ENCODE measurements at regions not wholly inside any gene's neighbourhood (a gene's known extent, or its start where the extent isn't known, plus 50 kb on each side); places are given as distances from the start of the nearest gene placed in this dataset.

DNA sequence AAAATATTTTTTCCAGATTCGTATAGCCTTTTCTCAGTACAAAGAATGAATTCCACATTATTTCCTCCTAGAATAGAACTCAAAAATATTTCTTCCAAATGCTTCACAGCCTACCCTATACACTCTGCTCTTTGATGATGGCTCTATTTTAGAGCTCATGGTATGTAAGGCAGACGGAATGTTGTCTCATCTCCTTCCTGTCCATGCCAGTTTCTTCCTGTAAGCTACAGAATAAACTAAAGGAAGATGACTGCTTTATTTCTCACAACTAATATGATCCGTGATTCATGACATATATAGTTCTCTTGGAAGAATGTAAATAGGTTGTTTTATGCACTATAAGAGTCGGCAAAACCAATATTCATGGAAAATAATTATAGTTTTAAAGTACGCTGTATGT is 723.1 kb downstream of the CDH11 start:
- no peak for DNase-seq

DNA sequence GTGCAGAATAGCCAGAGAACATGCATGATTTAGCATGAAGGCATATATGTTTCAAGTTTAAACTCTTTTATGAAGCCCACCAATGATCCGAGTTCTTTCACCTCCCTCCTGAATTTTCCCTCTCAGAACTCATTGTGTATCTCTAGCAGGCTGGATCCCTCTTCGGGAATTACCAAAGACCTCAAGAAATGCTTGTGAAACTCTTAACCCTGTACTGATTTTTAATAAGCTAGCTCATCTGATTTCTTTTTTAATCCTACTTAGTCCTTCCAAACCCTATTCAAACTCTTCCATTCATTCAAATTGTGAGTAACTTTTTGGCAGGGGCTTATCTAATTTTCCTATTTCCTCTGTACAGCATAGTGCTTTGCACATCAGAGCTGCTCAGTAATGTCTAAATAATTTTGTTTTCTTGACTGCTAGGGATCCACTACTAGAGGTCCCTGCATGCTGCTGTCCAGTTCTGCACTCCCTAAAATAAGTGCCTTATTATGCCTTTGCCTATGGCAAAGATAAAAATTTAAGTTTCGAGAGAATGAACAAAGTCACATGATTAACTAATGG is 723.8 kb downstream of the CDH11 start:
- no peak for DNase-seq

DNA sequence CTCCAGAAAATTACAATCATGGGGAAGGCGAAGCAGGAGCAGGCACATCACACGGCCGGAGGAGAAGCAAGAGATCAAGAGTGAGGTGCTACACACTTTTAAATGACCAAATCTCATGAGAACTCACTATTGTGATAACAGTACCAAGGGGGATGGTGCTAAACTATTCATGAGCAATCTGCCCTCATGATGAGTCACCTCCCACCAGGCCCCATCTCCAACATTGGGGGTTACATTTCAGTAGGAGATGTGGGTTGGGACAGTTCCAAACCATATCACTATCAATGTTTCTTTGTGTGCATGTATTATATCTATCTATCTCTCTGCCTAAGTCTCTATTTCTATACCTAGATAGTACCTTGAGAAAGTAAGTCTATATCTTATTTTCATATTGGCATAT is 724.8 kb downstream of the CDH11 start:
- no peak for DNase-seq

DNA sequence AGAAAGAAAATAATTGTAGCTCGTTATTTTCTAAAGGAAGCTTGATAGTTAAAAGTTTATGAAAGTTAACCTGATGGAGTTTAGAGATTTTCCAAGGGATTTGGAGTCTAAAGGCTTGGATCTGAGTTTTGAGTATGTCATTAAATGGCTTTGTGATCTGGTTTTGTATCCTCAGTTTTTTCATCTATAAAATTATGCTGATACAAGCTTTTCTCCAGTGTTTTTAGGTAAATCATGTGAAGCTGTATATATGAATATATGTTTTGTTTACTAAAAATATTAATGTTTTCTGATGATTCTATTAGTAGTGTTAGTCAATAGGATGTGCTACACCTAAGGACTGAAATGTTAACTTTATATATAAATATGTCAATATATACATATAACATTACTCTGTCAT is 727.8 kb downstream of the CDH11 start:
- no peak for DNase-seq

DNA sequence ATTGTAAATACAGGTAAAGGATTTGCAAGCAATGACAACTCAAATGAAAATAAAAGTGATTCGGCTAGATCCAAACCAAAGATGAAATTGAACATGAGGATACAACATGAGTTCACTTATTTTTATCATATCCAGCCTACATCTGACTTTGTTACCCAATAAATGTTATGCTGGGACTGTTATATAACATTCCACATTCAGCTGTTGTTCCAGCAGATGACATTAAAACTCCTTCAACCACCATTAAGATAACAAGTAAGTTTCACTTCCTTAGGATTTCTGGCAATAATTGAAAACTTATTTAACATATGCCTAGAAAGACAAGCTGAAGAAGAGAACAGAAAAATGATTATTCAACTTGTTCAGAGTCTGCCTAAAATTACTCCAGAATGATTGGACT is 729.4 kb downstream of the CDH11 start:
- DNase-seq = no peak

DNA sequence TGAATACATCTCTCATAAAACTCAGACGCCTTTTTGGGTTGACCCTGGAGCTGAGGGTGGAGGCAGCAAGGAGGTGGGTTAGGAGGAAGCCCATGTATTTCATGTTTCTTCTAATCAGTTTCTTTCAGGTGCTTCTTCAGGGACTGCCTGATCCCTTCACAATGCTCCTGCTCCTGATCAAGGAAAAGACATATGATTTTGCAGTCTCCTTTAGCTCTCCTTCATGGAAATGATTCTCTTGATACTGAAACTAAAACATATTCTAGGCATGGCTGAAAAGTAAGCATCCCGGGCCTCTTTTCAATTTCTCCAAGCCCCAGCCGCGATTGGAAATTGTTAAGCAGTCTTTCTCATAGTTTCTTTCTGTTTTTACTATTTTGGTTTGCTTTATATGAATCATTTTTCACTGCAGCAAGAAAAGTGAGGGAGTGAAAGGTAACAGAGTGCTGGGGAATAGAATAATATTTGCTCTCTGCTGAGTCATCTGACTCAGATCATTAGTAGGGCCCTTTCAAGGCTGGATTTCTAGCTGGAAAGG is 730.7 kb downstream of the CDH11 start:
- no peak for DNase-seq

DNA sequence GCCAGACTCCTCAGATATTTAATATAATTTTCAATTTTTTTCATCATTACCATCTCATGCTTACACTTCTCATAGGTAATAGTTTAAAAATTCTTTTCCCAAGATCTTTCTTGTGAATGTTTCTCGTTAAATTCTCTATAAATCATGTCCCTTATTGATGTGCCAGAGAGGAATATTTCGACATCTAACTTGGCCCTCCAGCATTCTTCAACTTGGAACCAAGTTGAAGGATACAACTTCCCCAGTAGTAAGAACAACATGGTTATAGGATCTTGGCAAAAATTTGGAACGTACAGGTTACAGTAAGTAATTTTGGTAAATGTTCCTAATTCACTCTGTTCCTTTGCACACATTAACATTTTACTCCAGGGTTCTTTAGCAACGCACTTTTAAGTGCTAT is 731.8 kb downstream of the CDH11 start:
- DNase-seq = no peak

DNA sequence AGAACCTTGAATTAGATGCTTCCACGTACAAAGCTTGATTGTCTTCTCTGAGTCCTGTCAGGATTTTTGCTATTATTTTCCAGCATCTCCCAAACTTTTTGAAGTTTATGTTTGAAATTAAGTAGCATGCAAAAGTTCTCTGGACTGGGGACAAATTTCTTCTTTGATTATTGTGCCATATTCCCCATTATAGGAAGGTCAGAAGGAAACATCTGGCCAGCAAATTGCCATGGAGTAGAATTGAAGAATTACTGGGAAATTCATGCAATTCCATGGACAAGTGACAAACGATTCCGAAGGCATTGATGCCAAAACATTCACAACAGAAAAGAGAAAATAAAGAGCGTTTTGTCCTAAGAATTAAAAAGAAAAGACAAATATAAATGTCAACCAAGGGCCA is 737.2 kb downstream of the CDH11 start:
- no peak for DNase-seq

DNA sequence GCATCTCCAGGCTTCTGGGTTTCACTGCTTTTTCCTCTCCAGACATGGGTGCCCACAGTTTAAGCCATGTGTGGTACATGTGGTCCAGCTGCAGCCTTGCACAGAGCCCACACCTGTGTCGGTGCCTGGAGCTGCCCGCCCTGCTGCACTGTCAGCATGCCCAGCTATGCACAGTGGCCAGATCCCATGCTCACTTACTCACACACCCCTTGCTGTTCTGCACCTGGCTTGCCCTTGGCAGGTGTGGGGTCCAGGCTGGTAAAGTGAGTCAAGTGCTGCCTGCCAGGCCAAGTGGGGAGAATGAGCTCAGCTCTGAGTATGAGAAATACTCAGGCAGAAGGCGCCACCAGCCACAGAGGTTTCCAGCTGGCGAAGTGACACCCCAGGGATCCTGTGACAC is 739.9 kb downstream of the CDH11 start:
- no peak for DNase-seq

DNA sequence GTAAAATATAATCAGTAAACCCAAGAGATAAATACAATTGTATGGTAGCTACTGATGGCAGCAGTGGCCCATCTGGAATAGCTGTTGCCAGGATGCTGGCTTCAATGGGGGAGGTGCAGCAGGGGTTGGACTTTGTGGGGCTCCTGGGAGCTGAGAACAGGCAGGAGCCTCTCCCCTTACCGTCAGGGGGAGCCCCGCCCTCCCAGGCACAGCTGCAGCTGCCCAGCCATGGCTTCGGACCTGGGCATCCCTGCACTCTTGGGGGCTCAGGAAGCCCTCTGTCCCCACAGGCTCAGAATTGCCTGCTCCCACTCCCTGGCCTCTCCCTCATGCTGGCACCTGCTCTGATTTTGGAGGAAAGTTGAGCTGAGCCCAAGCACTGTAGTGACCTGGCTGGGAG is 741.1 kb downstream of the CDH11 start:
- DNase-seq = no peak

DNA sequence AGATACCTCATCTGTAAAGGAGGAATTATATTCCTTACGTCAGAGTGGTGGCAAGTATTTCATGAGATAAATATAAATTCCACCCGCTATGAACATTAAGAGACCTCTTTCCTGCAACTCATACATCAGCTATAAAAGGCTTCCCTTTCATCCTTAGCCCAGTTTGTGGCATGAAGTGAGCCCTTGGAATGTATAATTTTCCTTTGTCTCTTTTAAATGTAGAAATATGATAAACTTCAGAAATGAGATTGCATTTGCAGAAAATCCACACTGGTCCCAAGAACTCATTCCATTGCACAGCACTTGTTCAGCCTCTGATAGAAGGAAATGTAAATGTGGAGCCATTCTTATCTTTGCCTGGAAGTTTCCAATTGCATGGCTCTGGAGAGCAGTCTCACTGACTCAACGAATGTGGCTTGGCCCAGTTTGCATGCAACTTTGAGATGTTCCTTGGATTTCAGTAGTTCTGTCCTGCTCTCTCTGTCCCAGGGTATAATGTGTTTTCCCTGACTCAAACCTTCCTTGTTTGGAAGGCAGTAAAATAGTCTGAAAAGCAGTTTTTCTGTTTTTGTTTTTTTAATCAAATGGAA is 746.4 kb downstream of the CDH11 start:
- no peak for DNase-seq

DNA sequence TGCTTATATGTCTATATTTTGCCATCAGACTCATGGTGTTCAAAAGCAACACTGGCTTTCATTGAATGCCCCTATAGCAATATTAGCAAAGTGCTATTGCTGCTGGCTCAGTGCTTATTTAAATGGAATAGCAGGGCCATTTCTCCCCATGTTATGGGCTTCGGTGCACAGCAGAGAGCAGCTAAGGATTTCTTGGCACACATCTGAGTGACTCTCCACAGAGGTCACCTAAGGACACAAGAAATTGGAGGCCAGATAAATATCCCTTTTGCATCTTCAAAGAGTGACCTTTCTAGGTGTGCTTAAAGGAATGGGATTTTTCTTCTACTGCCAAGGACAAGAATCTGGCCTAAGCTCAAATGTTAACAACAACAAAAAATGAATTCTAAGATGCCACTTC is 751.8 kb downstream of the CDH11 start:
- no peak for DNase-seq

DNA sequence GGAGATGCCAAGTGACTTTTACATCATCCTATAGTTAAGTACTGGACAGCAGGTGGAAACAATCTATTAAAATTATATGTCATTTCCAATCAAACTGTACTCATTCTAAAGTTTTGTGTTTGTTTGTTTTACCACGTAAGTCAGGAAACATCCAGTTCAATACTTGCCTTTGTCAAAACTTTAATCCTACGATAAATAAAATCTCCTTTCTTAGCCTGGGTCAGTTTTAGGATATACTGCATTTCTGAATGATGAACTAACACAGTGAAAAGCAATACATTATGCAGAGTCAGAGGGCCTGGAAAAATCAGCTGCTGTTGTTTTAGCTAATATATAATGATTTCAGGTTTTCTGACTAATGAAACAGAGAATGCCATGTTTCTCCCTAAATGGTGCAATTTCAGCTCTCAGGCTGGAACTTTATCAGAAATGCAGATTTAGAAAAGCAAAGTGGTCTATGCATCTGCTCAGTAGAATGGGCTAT is 756.4 kb downstream of the CDH11 start:
- DNase-seq = no peak

DNA sequence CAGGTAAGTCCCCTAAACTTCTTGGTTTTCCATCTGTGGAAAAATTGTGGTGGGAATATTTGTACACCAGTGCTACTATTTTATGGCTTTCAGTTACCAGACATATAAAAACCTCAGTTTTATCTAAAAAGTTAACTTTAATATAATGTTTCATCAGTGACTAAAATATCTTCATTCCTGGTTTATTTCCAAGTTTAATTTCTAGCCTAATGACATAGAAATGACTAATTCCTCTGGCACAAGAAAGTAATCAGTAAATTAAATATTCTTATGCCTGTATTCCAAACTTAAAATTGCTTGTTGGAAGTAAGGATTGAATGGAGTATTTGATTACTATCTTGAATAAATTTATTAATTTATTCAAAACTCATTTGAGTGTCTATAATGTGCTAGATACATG is 757.0 kb downstream of the CDH11 start:
- no peak for DNase-seq

DNA sequence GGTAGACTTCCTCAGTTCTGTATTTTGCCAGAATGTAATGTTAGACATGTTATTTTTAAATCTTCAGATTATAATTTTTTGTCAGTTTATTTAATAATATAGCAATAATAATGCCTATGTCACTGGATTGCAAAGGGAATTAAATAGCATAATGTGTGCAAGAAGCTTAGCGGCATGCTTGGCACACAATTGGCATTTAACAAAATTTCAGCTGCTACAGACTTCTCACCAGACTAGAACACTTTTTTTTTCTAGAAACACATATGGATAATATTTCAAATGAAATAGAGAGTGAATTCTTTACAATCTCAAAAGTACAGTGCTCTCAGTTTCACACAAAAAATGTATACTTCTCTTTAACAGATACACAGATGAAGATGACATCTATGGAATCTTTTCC is 757.4 kb downstream of the CDH11 start:
- no peak for DNase-seq

DNA sequence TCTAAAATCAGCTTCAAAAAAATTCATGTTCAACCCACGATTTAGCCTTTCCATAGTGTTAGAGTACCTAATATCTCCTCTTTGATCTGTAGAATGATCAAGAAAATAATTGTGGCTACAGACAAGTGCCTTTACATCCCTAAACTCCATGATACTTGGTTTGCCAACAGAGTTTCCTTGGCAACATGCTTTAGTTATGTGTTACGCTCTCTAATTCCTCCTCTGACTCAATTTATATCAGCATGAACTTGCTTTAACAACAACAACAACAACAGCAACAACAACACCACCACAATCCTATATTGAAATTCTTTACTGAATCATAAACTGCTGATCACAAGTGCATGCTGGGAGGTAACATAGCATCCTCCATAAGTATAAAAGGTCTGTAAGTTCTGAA is 757.8 kb downstream of the CDH11 start:
- DNase-seq = no peak

DNA sequence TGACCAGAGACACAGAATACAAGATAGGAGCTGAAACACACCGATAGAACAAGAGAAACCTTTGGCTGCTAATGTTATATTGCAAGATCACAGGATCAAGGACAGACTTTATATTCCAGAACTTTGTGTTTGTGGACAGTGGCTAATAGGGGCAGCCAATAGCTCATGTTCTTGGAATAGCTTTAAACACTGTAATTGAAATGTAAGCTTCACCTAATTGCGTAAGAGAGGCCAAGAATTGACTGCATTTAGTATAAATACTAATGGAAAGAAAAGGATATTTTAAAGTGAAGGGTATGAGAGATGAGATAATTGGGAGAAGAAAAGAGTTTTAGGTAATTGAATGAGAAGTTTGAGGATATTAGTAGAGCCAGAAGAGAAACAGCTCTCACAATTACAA is 758.8 kb downstream of the CDH11 start:
- DNase-seq = no peak

DNA sequence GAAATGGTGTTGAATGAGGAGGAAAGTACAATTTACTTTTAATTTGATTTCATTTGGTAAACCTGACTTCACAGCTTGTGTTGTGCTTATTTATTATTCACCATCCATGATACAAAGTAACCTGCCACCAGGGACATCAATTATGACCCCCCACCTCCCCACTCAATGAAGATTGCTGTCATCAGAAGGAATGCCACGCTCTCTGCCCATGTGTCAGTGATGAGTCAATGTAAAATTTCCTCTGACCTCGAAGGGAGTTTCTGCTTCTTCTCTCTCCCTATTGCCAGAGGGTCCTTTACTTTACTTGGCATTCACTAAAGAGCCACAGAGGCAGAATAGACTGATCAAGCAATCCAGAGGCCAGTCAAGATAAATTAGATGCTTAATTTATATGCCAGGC is 759.7 kb downstream of the CDH11 start:
- DNase-seq = no peak

DNA sequence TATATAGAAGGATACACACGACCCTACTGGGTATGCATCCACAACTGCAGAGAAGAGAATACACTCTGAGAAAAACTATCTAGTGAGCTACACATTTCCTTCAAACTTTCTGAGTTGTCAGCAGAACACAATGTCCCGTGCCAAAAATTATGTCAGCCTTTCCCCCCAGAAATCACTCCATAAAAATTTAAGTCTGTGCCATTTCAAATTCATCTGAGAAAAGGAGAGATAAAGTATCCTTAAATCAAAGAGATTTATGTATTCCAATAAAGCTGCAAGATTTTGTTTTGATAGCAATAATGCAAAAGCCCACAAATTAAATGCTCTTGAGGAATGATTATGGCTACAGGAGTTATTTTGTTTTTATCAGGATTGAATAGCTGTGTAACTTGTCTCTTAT is 760.1 kb downstream of the CDH11 start:
- DNase-seq = no peak

DNA sequence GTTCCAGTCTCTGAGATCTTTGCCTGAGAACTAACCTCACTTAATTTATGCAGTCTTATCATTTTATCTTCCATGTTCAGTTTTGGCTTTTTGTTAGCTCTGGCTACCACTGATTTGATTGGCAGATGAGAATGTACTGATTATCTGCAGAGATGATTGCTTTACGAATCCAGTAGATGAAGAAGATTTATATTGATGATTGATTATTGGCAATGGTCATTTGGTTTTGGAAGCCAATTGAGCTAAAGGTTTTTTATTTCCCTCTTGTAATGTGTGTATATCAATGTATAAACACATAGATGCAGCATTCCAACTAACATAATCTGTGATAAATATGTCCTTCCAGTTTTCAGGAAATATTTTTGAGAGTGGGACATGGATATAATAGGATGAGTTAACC is 763.6 kb downstream of the CDH11 start:
- DNase-seq = no peak

DNA sequence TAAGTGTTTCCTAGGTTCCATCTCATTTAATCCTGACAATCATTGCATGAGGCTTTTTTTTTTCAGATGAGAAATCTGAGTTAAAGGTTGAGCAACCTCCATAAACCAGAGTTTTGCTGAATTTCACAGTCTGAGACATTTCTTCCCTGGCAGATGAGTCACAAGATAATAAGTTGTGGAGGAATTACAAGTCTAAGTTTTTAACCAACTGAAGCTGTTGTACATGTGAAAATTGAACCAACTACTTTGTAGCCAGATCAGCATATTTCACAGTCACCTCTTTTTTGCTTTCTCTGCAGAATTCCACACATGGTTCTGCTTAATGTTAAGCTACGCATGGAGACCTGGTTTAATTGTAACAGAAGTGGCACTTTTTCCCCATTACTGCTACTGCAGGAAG is 765.6 kb downstream of the CDH11 start:
- DNase-seq = no peak

DNA sequence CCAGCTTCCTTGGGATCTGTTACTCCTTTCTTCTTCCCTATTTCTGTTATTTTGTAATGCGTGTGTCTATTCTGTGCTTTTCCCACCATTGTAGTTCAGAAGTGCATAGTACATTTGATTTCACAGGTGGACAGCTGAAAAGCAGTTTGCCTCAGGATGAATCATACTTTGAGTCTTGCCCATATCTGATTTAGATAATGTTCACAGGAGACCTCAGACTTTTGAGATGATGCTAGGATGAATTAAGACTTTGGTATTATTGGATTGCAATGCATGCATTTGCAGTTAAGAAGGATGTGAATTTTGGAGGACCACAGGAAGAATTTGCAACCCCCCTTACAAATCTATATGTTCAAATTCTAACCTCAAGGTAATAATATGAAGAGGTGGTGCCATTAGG is 769.6 kb downstream of the CDH11 start:
- no peak for DNase-seq

DNA sequence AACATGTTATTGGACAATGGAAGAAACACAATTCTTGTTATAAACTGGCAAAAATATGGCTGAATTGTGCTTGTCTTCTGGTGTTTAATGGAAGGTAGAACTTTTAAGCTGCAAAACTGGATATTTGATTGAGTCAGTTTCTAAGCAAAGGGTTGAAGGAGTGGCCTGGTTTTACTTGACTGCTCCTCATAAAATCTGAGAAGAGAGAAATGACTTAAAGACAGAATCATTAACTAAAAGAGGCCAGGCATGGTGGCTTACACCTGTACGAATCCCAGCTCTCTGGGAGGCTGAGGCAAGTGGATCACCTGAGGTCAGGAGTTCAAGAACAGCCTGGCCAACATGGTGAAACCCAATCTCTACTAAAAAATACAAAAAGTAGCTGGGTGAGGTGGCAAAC is 770.7 kb downstream of the CDH11 start:
- no peak for DNase-seq

DNA sequence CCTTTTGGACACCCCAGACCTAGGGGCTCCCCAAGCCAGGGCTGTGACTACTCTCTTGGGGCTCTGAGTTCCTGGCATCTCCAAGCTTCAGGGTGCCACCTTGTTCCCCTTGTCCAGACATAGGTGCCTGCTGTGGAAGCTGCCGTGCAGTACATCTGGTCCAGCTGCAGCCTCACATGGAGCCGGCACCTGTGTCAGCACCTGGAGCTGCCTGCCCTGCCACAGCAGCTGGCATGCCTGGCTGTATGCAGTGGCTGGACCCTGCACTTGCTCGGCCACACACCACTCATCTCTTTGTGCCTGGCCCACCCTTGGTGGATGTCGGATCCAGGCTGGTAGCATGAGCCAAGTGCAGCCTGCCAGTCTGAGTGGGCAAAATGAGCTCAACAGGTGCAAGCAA is 775.8 kb downstream of the CDH11 start:
- DNase-seq = no peak

DNA sequence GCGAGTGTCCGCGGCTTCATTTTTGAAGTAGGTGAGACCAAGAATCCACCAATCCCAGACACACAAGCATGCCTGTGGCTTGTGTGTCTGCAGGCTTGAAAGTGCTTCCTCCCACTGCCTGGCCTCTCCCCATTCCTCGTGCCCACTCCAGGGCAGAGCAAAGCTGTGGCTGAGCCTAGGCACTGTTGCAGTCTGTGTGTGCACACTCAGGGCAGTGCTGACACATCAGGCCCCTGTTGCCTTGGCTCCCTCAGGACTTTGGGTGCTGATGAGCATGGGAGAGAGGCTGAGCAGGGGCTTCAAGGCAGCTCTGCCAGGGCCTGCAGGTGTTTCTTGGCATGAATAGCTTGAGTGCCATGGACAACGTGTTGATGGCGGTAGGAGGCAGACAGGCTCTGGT is 776.7 kb downstream of the CDH11 start:
- DNase-seq = no peak

All from stimulated activated CD4-positive, alpha-beta T cell treated with anti-CD3 and anti-CD28 coated beads, Interleukin-4, amount 100 ng/mL, for 4 hours (primary cell).